ENCODE measurements at regions not wholly inside any gene's neighbourhood (a gene's known extent, or its start where the extent isn't known, plus 50 kb on each side); places are given as distances from the start of the nearest gene placed in this dataset.

DNA sequence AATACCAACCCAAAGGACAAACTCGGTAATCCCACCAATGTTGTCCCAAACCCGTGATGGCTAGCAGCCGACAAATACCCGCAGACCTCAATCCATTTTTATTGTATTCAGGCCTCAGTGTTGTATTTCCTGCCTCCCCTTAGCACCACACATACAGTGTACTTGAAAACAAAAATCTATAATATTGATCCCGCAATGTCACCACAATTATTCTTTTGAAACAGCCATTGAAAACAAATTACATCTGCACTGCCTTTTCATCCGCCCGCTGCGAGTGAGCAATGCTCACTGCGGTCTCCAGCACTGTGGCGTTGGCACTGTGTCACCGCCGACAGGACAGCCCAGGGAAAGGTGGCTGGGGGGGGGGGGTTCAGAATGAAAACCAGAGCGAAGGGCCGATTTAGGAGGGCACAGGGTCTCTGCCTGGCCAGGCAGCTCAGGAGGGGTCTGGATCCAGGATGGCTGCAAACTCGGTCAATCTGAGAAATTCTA, 385.8 kb upstream of the ZNF507 start:
- no peak for DNase-seq

DNA sequence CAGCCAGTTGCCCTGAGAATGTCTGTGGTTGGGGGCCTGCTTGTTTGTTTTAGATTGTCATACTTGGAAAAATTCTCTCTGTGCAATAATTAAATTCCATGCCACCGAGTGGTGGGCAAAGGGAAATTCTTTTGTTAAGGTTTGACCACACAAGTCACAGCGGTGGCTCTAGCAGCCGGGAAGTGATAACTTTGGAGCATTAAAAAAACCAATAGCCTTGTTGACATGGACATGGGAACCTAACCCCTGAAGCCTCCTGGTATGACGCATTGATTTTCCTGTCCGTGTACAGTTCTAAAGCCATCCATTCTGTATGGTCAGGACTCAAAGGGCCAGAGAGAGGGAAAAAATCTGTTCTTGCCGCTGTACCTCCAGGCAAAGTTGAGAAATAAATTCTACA, 384.9 kb upstream of the ZNF507 start:
- no peak for DNase-seq

DNA sequence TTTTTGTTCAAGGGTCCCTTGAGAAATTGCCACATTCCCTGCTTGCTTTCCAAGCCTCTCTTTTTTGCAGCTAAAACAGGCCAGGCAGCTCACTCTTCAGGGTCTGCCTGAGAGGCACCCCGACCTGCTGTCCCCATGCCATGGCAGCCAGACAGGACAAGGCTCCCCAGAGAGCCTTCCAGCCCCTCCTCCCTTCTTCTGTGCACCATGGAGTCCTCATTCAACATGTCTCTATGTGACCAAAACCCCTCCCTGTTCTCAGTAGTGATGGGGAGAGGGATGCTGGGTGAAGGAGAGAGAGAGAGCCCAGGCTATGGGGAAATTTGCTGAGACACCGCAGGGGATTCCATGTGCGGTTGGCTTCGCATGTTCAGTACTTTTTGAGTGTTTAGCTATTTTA, 384.2 kb upstream of the ZNF507 start:
- no peak for DNase-seq

DNA sequence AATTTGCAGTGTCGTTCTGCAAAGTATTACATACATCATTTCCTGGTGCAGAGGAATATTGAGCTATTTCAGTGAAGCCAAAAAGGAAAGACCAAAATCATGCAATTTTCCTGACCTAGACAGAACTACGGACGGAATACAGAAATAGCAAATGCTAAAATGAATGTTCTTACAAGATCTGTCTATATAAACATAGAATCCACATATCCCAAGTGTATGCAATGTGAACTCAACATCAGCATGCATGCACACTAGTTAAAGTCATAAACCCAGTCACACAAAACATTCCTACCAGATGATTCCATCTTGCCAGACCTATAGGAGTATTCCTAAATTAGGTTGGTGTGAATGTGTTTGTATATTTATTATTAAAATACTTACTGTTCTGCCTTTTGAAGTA, 383.7 kb upstream of the ZNF507 start:
- DNase-seq: no peak

DNA sequence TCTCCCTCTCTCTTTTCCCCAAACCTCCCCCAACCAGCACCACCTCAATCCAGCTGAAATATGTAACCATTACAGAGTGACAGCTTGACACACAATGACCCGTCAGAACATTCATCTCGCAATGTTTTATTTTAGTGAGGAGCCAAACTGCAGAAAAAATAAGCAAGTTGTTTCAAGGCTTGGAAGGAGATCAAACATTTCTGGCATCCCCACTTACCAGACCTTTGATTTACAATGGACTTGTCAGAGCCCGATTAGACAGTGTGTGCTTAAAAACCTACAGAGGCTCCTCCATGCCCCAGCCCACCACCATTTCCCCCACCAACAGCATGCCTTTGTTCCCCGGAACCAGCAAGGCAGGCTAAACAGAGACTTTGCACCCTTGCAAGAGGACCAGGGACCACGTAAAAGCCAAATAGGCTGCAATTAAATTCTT, 382.8 kb upstream of the ZNF507 start:
- no peak for DNase-seq

DNA sequence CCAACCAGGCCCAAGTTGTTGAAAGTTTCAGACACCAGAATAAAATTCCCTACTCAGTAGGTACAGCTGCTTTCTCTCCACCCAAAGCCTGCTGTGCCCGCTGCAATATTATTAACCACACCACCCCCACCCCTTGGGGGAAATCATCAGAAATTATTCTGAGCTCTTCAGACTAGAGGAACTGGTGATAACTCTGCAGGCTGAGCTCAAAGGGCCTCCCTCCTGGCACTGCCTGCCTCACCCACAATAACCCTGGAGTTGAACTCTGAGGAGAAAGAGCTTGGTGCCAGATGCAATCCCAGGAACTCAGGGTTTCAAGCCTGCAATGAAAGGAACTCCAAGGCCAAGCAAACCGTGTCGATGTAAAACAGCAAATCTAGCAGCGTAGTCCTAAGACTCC, 381.7 kb upstream of the ZNF507 start:
- no peak for DNase-seq

DNA sequence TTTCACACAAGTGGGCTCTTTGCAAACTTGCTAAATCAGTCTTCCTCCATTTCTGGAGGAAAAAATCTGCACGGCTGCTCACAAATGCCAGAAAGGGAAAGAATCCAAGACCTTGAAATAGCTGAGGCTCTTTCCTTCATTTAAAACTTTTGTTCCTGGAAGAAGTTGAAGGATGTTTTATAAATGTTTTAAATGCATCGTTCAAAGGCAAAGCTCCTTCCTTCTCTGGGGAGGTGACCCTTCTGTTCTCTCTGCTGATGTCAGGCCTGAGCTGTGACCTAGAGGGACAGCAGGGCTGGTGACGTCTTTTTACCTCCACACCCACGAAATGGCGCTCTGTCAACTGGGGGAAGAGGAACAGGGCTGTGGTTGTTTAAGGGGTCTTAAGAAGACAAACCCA, 376.4 kb upstream of the ZNF507 start:
- DNase-seq: no peak

DNA sequence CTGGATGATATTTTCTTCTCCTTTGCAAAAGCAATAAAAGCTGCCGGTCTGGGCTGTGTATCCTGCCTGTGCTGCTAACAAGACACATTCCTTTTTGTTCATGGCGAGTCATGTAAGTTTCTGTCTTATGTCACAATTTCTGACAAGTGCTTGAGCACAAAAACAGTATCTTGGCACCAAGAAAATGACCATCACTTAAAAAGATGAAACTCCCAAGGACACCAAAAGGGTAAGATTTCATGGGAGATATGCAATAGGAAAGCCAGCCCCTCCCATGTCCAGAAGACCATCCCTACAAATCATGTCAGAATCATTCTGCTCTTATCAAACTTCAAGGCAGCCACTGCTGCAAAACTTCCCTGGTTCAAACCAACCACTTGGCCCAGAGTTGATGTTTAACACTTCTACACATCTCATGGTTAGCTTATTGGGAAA, 375.4 kb upstream of the ZNF507 start:
- DNase-seq: no peak

DNA sequence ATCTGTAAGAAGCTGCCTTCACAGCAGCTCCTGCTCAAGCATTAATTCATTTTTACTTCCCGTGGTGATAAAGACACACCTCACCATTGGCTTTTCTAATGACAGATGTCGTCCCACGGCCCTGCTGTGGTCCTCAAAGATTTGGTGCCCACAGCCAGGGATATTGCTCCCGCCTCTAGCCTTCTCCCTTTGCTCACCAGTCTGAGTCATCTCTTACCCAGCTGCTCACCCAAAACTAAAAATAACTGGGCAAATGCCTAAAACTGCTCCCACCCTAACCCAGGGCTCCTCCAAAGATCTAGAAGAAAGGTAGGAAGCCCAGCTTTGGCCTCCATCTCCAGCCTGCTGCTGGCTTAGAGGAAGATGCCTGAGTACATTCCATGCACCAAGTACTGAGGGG, 371.1 kb upstream of the ZNF507 start:
- DNase-seq: no peak

DNA sequence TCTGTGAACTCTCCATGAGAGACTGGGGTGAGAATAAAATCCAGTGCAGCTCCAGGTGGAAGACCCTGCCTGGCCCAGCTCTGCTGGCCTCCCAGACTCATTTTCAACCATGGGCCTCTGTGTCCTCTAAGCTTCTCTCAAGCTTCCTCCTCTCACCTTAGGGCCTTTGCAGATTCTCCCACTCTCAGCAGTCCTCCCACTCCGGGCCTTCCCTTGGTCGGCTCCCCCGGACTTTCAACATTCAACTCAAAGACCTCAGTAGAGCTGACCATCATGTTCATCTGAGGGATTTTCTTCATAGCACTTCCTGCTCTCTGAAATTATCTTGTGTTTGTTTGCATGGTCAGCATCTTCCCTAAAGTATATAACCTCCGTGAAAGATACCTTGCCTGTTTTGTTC, 370.5 kb upstream of the ZNF507 start:
- DNase-seq: no peak

DNA sequence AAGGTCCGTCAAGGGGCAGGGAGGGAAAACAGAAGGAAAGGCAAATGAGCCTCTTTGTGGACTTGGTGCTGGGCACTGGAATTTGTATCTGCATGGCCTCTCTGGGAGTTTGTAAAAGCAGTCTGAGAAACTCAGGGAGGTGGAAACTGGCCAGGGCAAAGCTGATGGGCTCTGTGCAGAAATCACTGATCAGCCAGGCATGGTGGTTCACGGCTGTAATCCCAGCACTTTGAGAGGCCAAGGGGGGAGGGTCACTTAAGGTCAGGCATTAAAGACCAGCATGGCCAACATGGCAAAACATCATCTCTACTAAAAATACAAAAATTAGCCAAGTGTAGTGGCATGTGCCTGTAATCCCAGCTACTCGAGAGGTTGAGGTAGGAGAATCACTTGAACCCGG, 369.9 kb upstream of the ZNF507 start:
- no peak for DNase-seq

DNA sequence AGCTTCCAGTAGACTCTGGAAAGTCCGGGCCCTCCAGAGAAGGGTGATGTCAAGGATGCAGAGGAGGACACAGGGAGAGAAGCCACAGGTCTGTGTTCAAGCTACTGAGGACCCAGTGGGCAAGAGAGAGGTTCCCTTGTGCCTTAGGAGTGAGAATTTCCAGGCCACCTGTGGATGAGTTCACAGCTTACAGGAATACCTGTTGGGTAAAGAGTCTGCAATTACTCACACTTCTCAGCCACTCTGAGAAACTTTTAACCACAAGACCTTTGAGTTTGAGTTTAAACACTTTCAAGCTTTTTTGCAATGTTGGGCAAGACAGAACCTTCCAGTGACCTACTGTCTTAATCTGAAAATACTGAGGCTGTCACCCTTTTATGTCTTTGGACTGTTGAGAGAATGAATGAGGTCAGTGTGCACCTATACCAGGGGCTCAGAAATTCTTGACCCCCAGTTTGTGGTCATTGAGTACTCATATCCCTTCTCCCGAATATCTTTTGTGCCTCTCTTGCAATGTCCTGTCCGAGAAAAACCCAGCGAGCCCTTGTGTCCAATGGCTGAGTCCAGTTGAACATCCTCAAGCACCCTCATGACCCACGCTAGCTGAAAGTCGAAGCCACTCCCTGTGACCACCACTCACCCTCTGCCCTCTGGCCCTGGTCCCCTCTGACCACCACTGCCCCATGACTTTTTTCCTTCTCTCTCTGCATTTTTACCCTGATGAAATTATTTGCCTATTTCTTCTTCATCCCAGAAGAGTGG, 368.5 kb upstream of the ZNF507 start:
- DNase-seq: no peak

DNA sequence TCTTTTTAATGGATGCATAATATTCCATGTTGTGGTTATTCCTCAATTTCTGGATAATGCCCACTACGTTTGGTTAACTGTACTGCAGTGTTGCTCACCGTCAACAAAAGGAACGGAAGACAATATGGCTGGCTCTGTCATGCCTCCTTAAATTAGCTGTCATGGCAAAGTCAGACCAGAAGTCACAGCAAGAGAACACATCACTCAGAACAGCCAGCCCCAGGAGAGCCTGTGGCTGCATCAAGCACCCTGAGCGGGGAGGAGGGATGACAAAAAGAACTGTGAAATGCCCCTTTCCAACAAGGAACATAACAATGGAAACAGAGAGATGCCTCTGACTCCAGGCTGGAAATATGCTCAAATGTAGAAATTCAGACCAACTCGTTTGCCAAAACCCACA, 366.0 kb upstream of the ZNF507 start:
- DNase-seq: no peak

DNA sequence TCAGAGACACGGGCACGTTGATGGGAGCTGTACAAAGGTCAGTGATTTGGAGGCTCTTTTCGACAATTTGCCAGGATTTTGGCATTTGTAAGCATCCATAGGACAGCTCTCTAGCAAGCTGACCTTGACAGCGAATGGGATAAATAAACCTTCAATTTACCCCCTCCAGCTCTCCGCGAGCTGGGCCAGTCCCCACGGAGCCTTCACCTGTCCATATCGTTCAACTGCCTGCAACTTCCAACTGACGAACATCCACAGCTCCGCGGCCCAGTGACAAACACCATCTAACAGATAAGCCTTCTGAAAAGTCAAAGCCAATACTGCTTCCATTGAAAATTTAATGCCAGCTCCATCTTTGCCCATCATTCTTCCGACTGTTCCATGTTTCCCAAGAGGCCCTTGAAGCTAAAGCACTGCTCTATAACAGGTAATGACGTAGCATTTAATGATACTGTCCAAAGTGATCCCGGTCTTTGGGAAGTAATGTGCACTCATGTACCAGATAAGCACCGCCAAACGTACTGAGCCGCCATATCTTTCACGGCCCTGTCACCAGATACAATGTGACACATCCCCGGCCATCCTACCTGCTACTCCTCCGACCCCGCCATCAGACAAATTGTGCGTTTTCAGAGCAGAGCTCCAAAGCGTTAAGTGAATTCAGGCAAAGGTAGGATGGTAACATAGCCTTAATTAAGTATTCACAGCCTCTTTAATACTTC, 365.3 kb upstream of the ZNF507 start:
- no peak for DNase-seq

DNA sequence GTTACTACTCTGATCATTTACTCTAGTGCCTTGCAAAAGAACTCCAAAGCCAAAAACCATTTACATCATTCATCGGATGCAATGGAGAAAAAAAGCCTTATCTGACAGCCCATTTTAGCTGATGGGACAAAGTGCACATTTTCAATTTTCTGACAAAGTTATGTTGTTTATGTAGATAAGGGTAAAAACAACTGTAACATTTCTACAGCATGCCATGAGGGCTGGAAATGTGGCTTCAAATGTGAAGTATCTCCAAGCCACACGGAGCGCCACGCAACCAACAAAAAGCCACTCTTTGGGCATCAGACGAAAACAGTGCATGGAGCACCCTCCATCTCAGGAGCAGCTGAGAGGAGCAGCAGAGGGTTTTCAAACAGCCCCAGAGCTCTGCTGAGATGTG, 364.6 kb upstream of the ZNF507 start:
- DNase-seq: no peak

DNA sequence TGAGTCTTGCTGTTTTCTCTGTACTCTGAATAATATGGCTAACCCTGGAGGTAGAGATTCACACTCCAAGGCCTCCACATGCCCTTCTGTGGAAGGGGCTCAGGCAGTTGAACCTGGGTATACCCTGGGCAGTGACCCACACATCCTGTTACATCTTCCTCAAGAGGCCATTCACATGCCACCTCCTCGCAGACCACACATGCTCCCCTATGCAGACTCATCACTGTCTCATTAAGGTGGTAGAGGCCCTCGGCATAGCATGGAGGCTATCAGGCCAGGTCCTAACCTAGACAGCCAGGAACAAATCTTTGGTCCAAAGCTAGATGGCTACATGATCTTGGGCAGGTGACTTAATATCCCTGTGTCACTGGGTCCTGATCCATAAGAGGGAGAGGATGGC, 363.9 kb upstream of the ZNF507 start:
- DNase-seq: no peak

DNA sequence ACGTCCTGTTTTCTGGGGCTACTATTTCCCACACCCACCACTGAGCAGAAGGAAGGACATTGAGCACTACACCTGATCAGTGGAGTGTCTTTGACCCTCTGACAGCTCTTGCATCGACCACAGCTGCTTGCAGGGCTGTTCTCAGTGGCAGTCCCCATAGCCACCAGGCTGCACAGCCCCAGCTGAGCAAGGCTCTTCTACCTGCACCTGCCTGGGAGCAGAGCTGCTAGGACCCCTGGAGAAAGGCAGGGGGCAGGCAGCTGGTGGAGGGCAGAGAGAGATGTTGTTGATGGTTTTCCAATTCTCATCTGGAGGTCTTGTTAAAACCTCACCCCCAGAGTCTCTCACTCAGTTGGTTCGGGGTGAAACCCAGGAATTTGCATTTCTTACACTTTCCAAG, 361.8 kb upstream of the ZNF507 start:
- DNase-seq: no peak

DNA sequence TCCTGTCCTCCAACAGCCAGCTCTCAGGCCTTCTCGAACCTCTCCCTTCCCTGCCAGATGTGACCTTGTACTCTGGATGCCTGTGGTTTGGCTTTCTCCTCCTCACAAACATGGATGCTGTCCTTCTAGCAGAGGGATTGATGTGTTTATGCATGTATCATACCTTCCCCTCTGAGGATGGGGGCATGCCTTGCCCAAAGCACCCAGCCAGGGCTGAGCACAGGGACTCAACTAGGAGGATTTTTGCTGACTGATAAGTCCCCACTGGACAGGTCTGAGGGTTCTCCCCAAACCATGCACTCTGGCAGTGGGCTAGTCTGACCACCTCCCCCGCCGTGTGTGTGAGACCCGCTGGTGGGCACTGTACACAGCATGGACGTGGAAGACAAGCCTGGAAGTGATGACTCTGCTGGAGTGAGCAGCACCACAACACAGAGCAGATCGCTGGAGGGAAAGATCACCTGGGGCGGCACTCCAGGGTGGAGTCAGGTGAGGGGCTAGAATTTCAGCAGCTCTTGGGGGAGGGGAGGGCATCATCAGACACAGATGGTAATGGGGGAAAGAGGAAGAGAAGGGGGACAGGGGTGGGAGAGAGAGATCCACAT, 360.3 kb upstream of the ZNF507 start:
- DNase-seq: no peak

DNA sequence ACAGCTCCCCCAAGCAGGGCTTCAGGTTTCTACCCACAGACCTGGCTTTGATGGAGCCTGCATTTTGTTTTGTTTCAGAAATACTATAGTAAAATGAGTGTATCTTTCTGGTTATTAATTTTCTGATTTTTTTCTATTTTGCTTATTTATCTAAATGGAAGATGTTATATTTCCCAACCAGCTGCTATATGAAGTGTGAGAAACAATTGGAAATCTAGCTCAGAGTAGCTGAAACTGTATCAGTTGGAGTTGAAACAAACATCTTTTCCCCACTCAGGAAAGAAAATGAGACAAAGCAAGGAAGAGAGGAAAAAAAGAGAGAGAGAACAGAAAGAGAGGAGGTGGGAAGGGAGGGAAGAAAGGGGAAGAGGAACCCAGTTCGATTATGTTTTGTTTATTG, 358.5 kb upstream of the ZNF507 start:
- DNase-seq: no peak

DNA sequence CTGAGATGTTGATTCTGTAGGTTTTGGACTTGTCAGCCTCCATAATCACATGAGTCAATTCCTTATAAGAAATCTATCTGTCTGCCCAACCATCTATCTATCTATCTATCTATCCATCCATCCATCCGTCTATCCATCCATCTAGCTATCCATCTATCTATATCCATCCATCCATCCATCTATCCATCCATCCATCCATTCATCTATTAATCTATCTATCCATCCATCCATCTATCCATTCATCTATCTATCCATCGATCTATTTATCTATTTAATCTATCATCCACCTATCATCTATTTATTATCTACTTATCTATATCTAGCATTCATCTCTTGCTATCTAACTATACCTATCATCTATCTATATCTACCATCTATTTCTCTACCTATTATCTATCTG, 357.2 kb upstream of the ZNF507 start:
- no peak for DNase-seq

DNA sequence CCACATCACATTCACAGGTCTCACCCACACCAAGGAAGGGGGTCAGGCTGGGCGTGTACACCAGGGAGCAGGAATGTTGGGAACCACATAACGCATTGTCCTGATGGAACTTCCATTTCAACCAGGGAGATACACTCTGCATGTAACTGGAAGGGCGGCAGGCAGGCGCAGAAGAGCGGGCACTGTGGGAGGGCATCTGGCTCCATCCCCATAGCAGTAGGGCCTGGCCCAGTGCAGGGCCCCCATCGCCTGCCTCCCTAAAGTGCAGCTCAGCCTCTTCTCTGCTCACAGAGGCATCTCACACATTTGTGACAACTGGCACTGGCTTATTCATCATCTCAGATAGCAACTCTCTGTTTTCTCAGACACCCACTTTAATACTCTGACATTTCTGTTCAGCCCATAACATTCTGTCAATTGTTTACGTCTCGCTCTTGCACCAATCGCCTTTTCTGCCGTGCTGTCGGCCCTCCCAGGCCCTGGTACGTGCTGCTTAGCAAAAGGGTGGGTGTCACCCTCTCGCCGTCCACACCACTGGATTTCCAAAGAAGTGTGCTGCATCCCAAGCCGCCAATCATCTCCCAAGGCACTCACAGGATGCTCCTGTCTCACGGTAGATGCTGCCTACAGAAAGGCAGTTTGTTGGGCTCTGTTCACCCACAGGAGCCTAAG, 353.3 kb upstream of the ZNF507 start:
- no peak for DNase-seq

DNA sequence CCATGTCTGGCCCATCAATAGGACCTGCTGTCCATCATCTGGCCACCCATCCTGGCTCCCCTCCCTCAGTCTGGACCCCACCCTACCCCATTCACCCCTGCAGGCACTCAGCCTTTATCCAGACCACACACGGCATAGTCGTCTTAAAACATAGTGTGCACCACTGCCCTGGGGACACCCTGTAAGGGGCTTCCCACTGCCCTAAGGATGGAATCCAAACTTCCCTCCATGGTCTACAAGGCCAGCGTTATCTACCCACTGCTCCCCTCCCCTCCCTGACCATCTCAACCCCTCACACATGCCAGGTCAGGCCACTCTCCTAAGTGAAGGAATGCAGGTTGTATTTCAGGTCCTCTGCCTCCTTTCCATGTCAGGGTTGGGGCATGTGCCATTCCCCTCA, 352.7 kb upstream of the ZNF507 start:
- DNase-seq: no peak

DNA sequence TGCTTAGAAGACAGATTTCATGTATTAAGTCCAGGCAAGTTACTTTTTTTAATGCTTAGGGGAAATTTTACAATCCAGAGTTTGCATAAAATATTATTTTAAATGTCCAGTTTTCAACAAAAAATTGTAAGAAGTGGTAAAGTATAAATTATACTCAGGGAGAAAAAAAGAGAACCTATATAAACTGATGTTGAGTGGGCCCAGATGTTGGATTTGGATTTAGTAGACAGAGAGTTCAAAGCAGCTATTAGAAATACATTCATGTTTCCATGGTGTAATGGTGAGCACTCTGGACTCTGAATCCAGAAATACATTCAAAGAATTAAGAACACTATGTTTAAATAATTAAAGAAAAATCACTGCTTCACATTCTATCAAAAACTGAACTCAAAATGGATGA, 349.9 kb upstream of the ZNF507 start:
- no peak for DNase-seq

DNA sequence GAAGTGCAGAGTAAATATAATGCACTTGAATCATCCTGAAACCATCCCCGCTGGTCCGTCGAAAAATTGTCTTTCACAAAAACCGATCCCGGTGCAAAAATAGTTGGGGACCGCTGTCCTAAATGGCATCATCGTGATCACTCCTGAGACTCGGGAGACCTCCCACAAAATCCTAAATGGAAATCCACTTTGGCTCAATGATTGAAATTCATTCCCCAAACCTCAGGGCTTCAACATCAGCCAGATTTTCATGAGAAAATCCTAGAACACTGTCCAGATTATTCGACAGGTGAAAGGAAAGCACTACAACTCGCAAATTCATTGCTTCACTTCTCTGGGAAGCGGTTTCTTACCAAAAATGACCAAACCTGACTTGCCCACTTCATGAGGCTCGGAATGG, 335.3 kb upstream of the ZNF507 start:
- DNase-seq: no peak

All from effector CD4-positive, alpha-beta T cell (primary cell).